Liver (tissue), 3 donors: ENCODE measurements at regions not wholly inside any gene's neighbourhood (a gene's known extent, or its start where the extent isn't known, plus 50 kb on each side); places are given as distances from the start of the nearest gene placed in this dataset.

Source experiments
- FOXA1 ChIP-seq: IDR thresholded peaks from 2 replicates; pipeline ENCODE4 v1.6.1; 2016; ENCODE audit warnings: antibody characterized with exemption
- JUND ChIP-seq, 2 donors: IDR thresholded peaks; 2 replicates each; pipeline ENCODE4 v1.6.1; 2016; ENCODE audit warnings: antibody characterized with exemption in 2 of 2
- RAD21 ChIP-seq, 2 donors: IDR thresholded peaks; 2 replicates each; pipeline ENCODE4 v1.6.1; 2016; ENCODE audit warnings: antibody characterized with exemption in 2 of 2, mild to moderate bottlenecking in 2 of 2
- SP1 ChIP-seq: IDR thresholded peaks from 2 replicates; pipeline ENCODE4 v1.6.1; 2018; ENCODE audit warnings: antibody characterized with exemption, mild to moderate bottlenecking
- TF ChIP-seq, protein P1 (sequence below): fragments of 150-350 bp; IDR thresholded peaks from 2 replicates; pipeline ENCODE4 v1.5.1; 2017; ENCODE audit warnings: improper control_type of control experiment, low read depth, low read length; ENCODE audit not compliant: missing input control
- TF ChIP-seq, protein P2 (sequence below): IDR thresholded peaks from 2 replicates; pipeline ENCODE4 v1.6.1; 2016; ENCODE audit warnings: antibody characterized with exemption
- TF ChIP-seq, protein P3 (sequence below): IDR thresholded peaks from 2 replicates; pipeline ENCODE4 v1.6.1; 2016; ENCODE audit warnings: antibody characterized with exemption, mild to moderate bottlenecking
- TF ChIP-seq, protein P4 (sequence below): IDR thresholded peaks from 2 replicates; pipeline ENCODE4 v1.6.1; 2016; ENCODE audit warnings: antibody characterized with exemption
- donor health status: healthy.
- donor health status: healthy.

DNA sequence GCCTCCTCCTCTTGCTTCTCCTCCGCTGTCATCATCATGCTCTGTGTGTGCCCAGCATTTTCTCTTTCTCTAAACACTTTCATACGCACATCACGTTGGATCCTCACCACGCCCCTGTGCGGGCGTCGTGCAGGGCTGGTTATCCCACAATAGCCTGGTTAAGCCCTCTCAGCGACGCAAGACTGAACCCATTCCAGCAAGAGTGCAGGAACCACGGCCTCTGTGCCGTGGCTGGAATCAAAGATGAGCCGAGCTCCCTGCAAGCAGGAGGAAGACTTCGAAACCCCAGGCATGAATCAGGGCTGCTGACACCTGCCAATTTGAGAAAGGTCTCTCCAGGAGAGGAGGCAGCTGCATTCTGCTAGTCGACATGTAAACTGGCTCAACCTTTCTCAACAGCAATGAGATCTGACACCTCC is 74.8 kb upstream of the FOXK1 start:
- TF ChIP-seq, protein P1, sequence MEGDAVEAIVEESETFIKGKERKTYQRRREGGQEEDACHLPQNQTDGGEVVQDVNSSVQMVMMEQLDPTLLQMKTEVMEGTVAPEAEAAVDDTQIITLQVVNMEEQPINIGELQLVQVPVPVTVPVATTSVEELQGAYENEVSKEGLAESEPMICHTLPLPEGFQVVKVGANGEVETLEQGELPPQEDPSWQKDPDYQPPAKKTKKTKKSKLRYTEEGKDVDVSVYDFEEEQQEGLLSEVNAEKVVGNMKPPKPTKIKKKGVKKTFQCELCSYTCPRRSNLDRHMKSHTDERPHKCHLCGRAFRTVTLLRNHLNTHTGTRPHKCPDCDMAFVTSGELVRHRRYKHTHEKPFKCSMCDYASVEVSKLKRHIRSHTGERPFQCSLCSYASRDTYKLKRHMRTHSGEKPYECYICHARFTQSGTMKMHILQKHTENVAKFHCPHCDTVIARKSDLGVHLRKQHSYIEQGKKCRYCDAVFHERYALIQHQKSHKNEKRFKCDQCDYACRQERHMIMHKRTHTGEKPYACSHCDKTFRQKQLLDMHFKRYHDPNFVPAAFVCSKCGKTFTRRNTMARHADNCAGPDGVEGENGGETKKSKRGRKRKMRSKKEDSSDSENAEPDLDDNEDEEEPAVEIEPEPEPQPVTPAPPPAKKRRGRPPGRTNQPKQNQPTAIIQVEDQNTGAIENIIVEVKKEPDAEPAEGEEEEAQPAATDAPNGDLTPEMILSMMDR = no peak
- TF ChIP-seq, protein P2, sequence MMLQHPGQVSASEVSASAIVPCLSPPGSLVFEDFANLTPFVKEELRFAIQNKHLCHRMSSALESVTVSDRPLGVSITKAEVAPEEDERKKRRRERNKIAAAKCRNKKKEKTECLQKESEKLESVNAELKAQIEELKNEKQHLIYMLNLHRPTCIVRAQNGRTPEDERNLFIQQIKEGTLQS = no peak
- TF ChIP-seq, protein P3, sequence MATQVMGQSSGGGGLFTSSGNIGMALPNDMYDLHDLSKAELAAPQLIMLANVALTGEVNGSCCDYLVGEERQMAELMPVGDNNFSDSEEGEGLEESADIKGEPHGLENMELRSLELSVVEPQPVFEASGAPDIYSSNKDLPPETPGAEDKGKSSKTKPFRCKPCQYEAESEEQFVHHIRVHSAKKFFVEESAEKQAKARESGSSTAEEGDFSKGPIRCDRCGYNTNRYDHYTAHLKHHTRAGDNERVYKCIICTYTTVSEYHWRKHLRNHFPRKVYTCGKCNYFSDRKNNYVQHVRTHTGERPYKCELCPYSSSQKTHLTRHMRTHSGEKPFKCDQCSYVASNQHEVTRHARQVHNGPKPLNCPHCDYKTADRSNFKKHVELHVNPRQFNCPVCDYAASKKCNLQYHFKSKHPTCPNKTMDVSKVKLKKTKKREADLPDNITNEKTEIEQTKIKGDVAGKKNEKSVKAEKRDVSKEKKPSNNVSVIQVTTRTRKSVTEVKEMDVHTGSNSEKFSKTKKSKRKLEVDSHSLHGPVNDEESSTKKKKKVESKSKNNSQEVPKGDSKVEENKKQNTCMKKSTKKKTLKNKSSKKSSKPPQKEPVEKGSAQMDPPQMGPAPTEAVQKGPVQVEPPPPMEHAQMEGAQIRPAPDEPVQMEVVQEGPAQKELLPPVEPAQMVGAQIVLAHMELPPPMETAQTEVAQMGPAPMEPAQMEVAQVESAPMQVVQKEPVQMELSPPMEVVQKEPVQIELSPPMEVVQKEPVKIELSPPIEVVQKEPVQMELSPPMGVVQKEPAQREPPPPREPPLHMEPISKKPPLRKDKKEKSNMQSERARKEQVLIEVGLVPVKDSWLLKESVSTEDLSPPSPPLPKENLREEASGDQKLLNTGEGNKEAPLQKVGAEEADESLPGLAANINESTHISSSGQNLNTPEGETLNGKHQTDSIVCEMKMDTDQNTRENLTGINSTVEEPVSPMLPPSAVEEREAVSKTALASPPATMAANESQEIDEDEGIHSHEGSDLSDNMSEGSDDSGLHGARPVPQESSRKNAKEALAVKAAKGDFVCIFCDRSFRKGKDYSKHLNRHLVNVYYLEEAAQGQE = no peak
- TF ChIP-seq JUND (IDR thresholded peaks at IDR 0.05) (no peak), FOXA1 (no peak), RAD21 (IDR thresholded peaks at IDR 0.05) (no peak), SP1 (no peak)
- TF ChIP-seq, protein P4, sequence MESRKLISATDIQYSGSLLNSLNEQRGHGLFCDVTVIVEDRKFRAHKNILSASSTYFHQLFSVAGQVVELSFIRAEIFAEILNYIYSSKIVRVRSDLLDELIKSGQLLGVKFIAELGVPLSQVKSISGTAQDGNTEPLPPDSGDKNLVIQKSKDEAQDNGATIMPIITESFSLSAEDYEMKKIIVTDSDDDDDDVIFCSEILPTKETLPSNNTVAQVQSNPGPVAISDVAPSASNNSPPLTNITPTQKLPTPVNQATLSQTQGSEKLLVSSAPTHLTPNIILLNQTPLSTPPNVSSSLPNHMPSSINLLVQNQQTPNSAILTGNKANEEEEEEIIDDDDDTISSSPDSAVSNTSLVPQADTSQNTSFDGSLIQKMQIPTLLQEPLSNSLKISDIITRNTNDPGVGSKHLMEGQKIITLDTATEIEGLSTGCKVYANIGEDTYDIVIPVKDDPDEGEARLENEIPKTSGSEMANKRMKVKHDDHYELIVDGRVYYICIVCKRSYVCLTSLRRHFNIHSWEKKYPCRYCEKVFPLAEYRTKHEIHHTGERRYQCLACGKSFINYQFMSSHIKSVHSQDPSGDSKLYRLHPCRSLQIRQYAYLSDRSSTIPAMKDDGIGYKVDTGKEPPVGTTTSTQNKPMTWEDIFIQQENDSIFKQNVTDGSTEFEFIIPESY = no peak
